GM23338 (cell line): ENCODE measurements at regions not wholly inside any gene's neighbourhood (a gene's known extent, or its start where the extent isn't known, plus 50 kb on each side); places are given as distances from the start of the nearest gene placed in this dataset.
A peak's percentile ranks its signal among the peaks of the same experiment; 100 is the strongest.

Experiments
- ATAC-seq: fragments of 200-7000 bp; cut with Tn5 transposase; 3 replicates; pipeline ENCODE4 v1.9.1; 2020
- DNase-seq: peaks from one replicate; pipeline ENCODE4 v3.0.0-alpha.2; 2015; ENCODE audit warnings: low spot score
- H2AFZ ChIP-seq: fragments of 200-600 bp; sonication (generic); 2 replicates; pipeline ENCODE4 v1.8.0; 2016; ENCODE audit warnings: antibody characterized with exemption, mild to moderate bottlenecking, moderate library complexity
- H3F3A ChIP-seq: fragments of 200-600 bp; sonication (generic); replicated peaks from 2 replicates; pipeline ENCODE4 v1.8.0; 2017; ENCODE audit warnings: antibody characterized with exemption, mixed run types, low read depth
- H3K27ac ChIP-seq: fragments of 200-600 bp; sonication (generic); 2 replicates; pipeline ENCODE4 v1.6.1; 2016; ENCODE audit warnings: low read depth
- H3K27me3 ChIP-seq: fragments of 200-600 bp; sonication (generic); 2 replicates; pipeline ENCODE4 v1.8.0; 2016; ENCODE audit warnings: mild to moderate bottlenecking, mixed run types, moderate library complexity; ENCODE audit not compliant: insufficient read depth
- H3K36me3 ChIP-seq: fragments of 200-600 bp; sonication (generic); 2 replicates; pipeline ENCODE4 v1.8.0; 2016; ENCODE audit warnings: mild to moderate bottlenecking; ENCODE audit not compliant: insufficient read depth
- H3K4me1 ChIP-seq: fragments of 200-600 bp; sonication (generic); 2 replicates; pipeline ENCODE4 v1.8.0; 2016; ENCODE audit warnings: mild to moderate bottlenecking, moderate library complexity; ENCODE audit not compliant: insufficient read depth
- H3K4me2 ChIP-seq: fragments of 200-600 bp; sonication (generic); 2 replicates; pipeline ENCODE4 v1.7.1; 2017; ENCODE audit warnings: mixed run types
- H3K4me3 ChIP-seq: fragments of 200-600 bp; sonication (generic); 2 replicates; pipeline ENCODE4 v1.6.1; 2016; ENCODE audit warnings: mixed run types
- H3K79me2 ChIP-seq: fragments of 200-600 bp; sonication (generic); replicated peaks from 2 replicates; pipeline ENCODE4 v1.8.0; 2017; ENCODE audit warnings: mild to moderate bottlenecking; ENCODE audit not compliant: insufficient read depth
- H3K9me2 ChIP-seq: fragments of 200-600 bp; sonication (generic); 2 replicates; pipeline ENCODE4 v1.8.0; 2017; ENCODE audit not compliant: insufficient read depth
- H4K20me1 ChIP-seq: fragments of 200-600 bp; sonication (generic); replicated peaks from 2 replicates; pipeline ENCODE4 v1.8.0; 2017; ENCODE audit warnings: mild to moderate bottlenecking; ENCODE audit not compliant: insufficient read depth
- H3K27ac Mint-ChIP-seq: 2 replicates; pipeline ENCODE4 v1.8.0; 2020; ENCODE audit warnings: inconsistent platforms, mild to moderate bottlenecking, moderate library complexity, mixed read lengths
- H3K27me3 Mint-ChIP-seq: 3 replicates; pipeline ENCODE4 v1.8.0; 2022; ENCODE audit warnings: low read depth, mild to moderate bottlenecking, moderate library complexity, mixed read lengths, inconsistent platforms; ENCODE audit not compliant: insufficient read depth, poor library complexity
- H3K36me3 Mint-ChIP-seq: 3 replicates; pipeline ENCODE4 v1.8.0; 2021; ENCODE audit warnings: low read depth, mild to moderate bottlenecking, inconsistent platforms, moderate library complexity, mixed read lengths
- H3K4me1 Mint-ChIP-seq: 3 replicates; pipeline ENCODE4 v1.8.0; 2020; ENCODE audit warnings: mild to moderate bottlenecking, inconsistent platforms, mixed read lengths
- H3K4me3 Mint-ChIP-seq: 3 replicates; pipeline ENCODE4 v1.8.0; 2021; ENCODE audit warnings: moderate library complexity, mild to moderate bottlenecking, inconsistent platforms, mixed read lengths
- H3K9me3 Mint-ChIP-seq: 3 replicates; pipeline ENCODE4 v1.8.0; 2020; ENCODE audit warnings: moderate library complexity, mild to moderate bottlenecking, inconsistent platforms, mixed read lengths
- CREB1 ChIP-seq: fragments of 250-450 bp; sonication (Bioruptor Pico); IDR thresholded peaks from 2 replicates; pipeline ENCODE4 v1.5.0; 2020; ENCODE audit warnings: low read depth, mild to moderate bottlenecking, moderate library complexity
- EZH2 ChIP-seq: fragments of 200-600 bp; sonication (generic); IDR thresholded peaks from one replicate; pipeline ENCODE4 v1.8.0; 2017; ENCODE audit warnings: antibody characterized with exemption, mild to moderate bottlenecking, low read depth; ENCODE audit not compliant: unreplicated experiment
- EZH2phosphoT487 ChIP-seq: fragments of 200-600 bp; sonication (generic); IDR thresholded peaks from one replicate; pipeline ENCODE4 v1.8.1; 2018; ENCODE audit warnings: antibody characterized with exemption; ENCODE audit not compliant: unreplicated experiment
- JUNB ChIP-seq: IDR thresholded peaks from one replicate; pipeline ENCODE4 v1.6.1; 2016; ENCODE audit warnings: antibody characterized with exemption; ENCODE audit not compliant: unreplicated experiment
- NANOG ChIP-seq: IDR thresholded peaks from 2 replicates; pipeline ENCODE4 v1.6.1; 2016; ENCODE audit warnings: antibody characterized with exemption, borderline replicate concordance
- POLR2AphosphoS5 ChIP-seq: IDR thresholded peaks from 2 replicates; pipeline ENCODE4 v1.6.1; 2016; ENCODE audit warnings: antibody characterized with exemption, low read depth
- STAT1 ChIP-seq: IDR thresholded peaks from one replicate; pipeline ENCODE4 v1.6.1; 2016; ENCODE audit warnings: antibody characterized with exemption; ENCODE audit not compliant: unreplicated experiment
- ZNF114 ChIP-seq: fragments of 250-450 bp; sonication (Bioruptor Pico); IDR thresholded peaks from 2 replicates; pipeline ENCODE4 v1.5.0; 2020; ENCODE audit warnings: mild to moderate bottlenecking, moderate library complexity
- ZNF331 ChIP-seq: fragments of 250-450 bp; sonication (Bioruptor Pico); IDR thresholded peaks from 2 replicates; pipeline ENCODE4 v1.5.0; 2020; ENCODE audit warnings: low read depth, mild to moderate bottlenecking, moderate library complexity
- TF ChIP-seq, protein P1 (sequence below): IDR thresholded peaks from 2 replicates; pipeline ENCODE4 v1.6.1; 2016; ENCODE audit warnings: antibody characterized with exemption
- TF ChIP-seq, protein P2 (sequence below): fragments of 250-450 bp; sonication (Bioruptor Pico); IDR thresholded peaks from 2 replicates; pipeline ENCODE4 v1.5.0; 2020; ENCODE audit warnings: mild to moderate bottlenecking, moderate library complexity
- TF ChIP-seq, protein P3 (sequence below), 2 experiments: fragments of 200-600 bp in 1 of 2; sonication (generic) in 1 of 2; conservative IDR thresholded peaks; 2 replicates each; pipeline versions ENCODE4 v1.5.1 to v1.6.1; 2016 to 2017; ENCODE audit warnings: antibody characterized with exemption in 2 of 2, low read depth in 2 of 2, mild to moderate bottlenecking in 2 of 2, moderate library complexity in 1 of 2

DNA sequence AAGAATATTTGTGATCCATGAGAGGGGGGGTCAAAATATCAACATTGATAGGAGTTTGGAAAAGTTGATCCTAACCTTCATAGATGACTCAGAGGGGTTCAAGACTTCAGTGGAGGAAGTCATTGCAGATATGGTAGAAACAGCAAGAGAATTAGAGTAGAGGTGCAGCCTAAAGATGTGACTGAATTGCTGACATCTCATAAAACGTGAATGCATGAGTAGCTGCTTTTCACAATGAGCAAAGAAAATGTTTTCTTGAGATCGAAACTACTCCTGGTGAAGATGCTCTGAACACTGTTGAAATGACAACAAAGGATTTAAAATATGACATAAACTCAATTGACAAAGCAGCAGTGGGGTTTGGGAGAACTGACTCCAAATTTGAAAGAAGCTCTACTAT, 700.7 kb upstream of the FZD8 start (continued):
- TF ChIP-seq, protein P1, sequence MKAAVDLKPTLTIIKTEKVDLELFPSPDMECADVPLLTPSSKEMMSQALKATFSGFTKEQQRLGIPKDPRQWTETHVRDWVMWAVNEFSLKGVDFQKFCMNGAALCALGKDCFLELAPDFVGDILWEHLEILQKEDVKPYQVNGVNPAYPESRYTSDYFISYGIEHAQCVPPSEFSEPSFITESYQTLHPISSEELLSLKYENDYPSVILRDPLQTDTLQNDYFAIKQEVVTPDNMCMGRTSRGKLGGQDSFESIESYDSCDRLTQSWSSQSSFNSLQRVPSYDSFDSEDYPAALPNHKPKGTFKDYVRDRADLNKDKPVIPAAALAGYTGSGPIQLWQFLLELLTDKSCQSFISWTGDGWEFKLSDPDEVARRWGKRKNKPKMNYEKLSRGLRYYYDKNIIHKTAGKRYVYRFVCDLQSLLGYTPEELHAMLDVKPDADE, result no peak
- TF ChIP-seq POLR2AphosphoS5, result no peak
- TF ChIP-seq STAT1, result no peak
- TF ChIP-seq JUNB, result no peak
- no peak for TF ChIP-seq CREB1 (CRISPR knock-in tag)

DNA sequence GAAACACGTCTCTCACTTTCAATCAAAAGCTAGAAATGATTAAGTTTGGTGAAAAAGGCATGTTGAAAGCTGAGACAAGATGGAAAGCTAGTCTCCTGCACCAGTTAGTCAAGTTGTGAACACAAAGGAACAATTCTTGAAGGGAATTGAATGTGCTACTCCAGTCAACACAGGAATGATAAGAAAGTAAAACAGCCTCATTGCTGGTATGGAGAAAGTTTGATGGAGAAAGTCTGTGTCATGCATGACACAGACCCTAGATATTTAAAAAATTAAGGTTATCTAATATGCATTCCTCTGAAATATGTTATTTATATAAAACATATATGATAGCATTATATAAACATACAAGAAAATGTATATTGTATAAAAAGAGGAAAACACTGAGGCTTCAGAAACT, 699.4 kb upstream of the FZD8 start:
- no peaks in the 10 kb centered on the region for H3K4me1 ChIP-seq
- no peaks in the 10 kb centered on the region for H3K36me3 Mint-ChIP-seq
- H3K9me2 ChIP-seq, result peaks cover 9% of the 10 kb centered on the region; the same call in 1 of the 2 replicates
- H3K27me3 ChIP-seq, result no peaks in the 10 kb centered on the region
- no peaks in the 10 kb centered on the region for H3K79me2 ChIP-seq
- no peaks in the 10 kb centered on the region for H4K20me1 ChIP-seq
- no peak overlapping the region for H3K4me3 Mint-ChIP-seq
- ATAC-seq (no peak), DNase-seq (no peak)
- no peaks in the 10 kb centered on the region for H3K27me3 Mint-ChIP-seq
- no peak overlapping the region for H3K4me3 ChIP-seq
- no peak overlapping the region for H3K27ac Mint-ChIP-seq
- H3K4me2 ChIP-seq, result no peak overlapping the region
- H3K9me3 Mint-ChIP-seq, result no peaks in the 10 kb centered on the region
- H3K36me3 ChIP-seq, result no peaks in the 10 kb centered on the region
- H3F3A ChIP-seq, result no peaks in the 10 kb centered on the region
- H3K27ac ChIP-seq, result no peak overlapping the region
- no peaks in the 10 kb centered on the region for H3K4me1 Mint-ChIP-seq
- H2AFZ ChIP-seq, result 0 out of 2 replicates have a peak overlapping the region, but pooled peaks have one; percentile 47
- TF ChIP-seq STAT1 (no peak), CREB1 (CRISPR knock-in tag) (no peak), NANOG (no peak), JUNB (no peak), EZH2 (no peak), ZNF114 (no peak), POLR2AphosphoS5 (no peak), ZNF331 (CRISPR knock-in tag) (no peak), EZH2phosphoT487 (no peak)
- TF ChIP-seq, protein P2, sequence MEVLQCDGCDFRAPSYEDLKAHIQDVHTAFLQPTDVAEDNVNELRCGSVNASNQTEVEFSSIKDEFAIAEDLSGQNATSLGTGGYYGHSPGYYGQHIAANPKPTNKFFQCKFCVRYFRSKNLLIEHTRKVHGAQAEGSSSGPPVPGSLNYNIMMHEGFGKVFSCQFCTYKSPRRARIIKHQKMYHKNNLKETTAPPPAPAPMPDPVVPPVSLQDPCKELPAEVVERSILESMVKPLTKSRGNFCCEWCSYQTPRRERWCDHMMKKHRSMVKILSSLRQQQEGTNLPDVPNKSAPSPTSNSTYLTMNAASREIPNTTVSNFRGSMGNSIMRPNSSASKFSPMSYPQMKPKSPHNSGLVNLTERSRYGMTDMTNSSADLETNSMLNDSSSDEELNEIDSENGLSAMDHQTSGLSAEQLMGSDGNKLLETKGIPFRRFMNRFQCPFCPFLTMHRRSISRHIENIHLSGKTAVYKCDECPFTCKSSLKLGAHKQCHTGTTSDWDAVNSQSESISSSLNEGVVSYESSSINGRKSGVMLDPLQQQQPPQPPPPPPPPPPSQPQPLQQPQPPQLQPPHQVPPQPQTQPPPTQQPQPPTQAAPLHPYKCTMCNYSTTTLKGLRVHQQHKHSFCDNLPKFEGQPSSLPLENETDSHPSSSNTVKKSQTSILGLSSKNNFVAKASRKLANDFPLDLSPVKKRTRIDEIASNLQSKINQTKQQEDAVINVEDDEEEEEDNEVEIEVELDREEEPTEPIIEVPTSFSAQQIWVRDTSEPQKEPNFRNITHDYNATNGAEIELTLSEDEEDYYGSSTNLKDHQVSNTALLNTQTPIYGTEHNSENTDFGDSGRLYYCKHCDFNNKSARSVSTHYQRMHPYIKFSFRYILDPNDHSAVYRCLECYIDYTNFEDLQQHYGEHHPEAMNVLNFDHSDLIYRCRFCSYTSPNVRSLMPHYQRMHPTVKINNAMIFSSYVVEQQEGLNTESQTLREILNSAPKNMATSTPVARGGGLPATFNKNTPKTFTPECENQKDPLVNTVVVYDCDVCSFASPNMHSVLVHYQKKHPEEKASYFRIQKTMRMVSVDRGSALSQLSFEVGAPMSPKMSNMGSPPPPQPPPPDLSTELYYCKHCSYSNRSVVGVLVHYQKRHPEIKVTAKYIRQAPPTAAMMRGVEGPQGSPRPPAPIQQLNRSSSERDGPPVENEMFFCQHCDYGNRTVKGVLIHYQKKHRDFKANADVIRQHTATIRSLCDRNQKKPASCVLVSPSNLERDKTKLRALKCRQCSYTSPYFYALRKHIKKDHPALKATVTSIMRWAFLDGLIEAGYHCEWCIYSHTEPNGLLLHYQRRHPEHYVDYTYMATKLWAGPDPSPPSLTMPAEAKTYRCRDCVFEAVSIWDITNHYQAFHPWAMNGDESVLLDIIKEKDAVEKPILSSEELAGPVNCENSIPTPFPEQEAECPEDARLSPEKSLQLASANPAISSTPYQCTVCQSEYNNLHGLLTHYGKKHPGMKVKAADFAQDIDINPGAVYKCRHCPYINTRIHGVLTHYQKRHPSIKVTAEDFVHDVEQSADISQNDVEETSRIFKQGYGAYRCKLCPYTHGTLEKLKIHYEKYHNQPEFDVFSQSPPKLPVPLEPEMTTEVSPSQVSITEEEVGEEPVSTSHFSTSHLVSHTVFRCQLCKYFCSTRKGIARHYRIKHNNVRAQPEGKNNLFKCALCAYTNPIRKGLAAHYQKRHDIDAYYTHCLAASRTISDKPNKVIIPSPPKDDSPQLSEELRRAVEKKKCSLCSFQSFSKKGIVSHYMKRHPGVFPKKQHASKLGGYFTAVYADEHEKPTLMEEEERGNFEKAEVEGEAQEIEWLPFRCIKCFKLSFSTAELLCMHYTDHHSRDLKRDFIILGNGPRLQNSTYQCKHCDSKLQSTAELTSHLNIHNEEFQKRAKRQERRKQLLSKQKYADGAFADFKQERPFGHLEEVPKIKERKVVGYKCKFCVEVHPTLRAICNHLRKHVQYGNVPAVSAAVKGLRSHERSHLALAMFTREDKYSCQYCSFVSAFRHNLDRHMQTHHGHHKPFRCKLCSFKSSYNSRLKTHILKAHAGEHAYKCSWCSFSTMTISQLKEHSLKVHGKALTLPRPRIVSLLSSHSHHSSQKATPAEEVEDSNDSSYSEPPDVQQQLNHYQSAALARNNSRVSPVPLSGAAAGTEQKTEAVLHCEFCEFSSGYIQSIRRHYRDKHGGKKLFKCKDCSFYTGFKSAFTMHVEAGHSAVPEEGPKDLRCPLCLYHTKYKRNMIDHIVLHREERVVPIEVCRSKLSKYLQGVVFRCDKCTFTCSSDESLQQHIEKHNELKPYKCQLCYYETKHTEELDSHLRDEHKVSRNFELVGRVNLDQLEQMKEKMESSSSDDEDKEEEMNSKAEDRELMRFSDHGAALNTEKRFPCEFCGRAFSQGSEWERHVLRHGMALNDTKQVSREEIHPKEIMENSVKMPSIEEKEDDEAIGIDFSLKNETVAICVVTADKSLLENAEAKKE (CRISPR knock-in tag), result no peak
- TF ChIP-seq, protein P3, sequence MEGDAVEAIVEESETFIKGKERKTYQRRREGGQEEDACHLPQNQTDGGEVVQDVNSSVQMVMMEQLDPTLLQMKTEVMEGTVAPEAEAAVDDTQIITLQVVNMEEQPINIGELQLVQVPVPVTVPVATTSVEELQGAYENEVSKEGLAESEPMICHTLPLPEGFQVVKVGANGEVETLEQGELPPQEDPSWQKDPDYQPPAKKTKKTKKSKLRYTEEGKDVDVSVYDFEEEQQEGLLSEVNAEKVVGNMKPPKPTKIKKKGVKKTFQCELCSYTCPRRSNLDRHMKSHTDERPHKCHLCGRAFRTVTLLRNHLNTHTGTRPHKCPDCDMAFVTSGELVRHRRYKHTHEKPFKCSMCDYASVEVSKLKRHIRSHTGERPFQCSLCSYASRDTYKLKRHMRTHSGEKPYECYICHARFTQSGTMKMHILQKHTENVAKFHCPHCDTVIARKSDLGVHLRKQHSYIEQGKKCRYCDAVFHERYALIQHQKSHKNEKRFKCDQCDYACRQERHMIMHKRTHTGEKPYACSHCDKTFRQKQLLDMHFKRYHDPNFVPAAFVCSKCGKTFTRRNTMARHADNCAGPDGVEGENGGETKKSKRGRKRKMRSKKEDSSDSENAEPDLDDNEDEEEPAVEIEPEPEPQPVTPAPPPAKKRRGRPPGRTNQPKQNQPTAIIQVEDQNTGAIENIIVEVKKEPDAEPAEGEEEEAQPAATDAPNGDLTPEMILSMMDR (conservative IDR thresholded peaks at IDR 0.05; ENCODE audit: low read depth in 2 of 2), result no peak
- TF ChIP-seq, protein P1, result no peak
